ENCODE measurements at regions not wholly inside any gene's neighbourhood (a gene's known extent, or its start where the extent isn't known, plus 50 kb on each side); places are given as distances from the start of the nearest gene placed in this dataset.

DNA sequence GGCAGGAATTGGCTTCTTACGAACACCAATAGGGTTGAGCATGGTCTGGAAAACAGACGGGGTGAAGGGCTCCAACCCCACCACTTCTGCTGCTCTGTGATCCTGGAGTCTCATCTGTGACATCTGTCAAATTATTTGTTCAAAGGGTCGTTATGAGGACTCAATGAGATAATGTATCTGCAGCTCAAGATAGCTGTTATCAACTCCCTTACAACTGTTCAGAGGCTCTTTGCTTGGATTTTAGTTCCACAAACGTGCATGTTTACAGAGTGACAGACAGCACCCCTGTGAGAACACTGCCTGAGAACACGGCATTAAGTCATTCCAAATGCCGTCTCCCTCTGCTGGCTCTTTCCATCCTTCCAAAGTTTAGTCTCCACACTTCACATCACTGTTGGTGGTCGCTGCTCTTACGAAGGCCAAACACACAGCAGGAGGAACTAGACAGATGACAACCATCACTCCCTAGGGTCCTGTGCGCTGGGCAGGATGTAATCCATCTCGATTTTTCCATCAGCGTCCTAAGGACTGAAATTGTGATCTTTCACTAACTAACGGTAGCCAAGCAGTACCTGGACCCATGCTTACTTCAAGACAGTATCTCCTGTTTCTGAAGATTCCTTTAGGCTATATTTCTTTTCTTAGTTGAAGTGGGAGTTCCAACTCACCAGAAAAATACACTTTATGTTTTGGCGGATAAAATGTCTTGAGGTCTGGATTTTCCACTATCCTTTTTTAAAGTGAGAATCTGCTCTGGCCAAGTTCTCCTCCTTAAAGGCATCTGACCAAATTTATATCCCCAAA lies 220.3 kb downstream of the ANAPC1 start:
- TF ChIP-seq, protein P1, sequence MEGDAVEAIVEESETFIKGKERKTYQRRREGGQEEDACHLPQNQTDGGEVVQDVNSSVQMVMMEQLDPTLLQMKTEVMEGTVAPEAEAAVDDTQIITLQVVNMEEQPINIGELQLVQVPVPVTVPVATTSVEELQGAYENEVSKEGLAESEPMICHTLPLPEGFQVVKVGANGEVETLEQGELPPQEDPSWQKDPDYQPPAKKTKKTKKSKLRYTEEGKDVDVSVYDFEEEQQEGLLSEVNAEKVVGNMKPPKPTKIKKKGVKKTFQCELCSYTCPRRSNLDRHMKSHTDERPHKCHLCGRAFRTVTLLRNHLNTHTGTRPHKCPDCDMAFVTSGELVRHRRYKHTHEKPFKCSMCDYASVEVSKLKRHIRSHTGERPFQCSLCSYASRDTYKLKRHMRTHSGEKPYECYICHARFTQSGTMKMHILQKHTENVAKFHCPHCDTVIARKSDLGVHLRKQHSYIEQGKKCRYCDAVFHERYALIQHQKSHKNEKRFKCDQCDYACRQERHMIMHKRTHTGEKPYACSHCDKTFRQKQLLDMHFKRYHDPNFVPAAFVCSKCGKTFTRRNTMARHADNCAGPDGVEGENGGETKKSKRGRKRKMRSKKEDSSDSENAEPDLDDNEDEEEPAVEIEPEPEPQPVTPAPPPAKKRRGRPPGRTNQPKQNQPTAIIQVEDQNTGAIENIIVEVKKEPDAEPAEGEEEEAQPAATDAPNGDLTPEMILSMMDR (IDR thresholded peaks at IDR 0.05): no peak
- TF ChIP-seq, protein P2, sequence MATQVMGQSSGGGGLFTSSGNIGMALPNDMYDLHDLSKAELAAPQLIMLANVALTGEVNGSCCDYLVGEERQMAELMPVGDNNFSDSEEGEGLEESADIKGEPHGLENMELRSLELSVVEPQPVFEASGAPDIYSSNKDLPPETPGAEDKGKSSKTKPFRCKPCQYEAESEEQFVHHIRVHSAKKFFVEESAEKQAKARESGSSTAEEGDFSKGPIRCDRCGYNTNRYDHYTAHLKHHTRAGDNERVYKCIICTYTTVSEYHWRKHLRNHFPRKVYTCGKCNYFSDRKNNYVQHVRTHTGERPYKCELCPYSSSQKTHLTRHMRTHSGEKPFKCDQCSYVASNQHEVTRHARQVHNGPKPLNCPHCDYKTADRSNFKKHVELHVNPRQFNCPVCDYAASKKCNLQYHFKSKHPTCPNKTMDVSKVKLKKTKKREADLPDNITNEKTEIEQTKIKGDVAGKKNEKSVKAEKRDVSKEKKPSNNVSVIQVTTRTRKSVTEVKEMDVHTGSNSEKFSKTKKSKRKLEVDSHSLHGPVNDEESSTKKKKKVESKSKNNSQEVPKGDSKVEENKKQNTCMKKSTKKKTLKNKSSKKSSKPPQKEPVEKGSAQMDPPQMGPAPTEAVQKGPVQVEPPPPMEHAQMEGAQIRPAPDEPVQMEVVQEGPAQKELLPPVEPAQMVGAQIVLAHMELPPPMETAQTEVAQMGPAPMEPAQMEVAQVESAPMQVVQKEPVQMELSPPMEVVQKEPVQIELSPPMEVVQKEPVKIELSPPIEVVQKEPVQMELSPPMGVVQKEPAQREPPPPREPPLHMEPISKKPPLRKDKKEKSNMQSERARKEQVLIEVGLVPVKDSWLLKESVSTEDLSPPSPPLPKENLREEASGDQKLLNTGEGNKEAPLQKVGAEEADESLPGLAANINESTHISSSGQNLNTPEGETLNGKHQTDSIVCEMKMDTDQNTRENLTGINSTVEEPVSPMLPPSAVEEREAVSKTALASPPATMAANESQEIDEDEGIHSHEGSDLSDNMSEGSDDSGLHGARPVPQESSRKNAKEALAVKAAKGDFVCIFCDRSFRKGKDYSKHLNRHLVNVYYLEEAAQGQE (IDR thresholded peaks at IDR 0.05; ENCODE audit: insufficient read depth in 1 of 2, low read depth in 2 of 2, low read length in 1 of 2): no peak
